ENCODE measurements at regions not wholly inside any gene's neighbourhood (a gene's known extent, or its start where the extent isn't known, plus 50 kb on each side); places are given as distances from the start of the nearest gene placed in this dataset.
"Not testable (repeated sequence)": the region's sequence is repeated elsewhere in the genome, so short reads cannot be mapped to it uniquely, and the experiment has no call there.

- Mint-ChIP-seq H3K27me3 (no peaks in the 10 kb centered on the region), H3K4me3 (no peak overlapping the region), H3K27ac (no peak overlapping the region), H3K9me3 (peaks cover 3% of the 10 kb centered on the region), H3K36me3 (no peaks in the 10 kb centered on the region), H3K4me1 (no peaks in the 10 kb centered on the region)
- ATAC-seq (ENCODE audit: low read depth) (no peak), DNase-seq (ENCODE audit: low spot score in 2 of 2) (no peak)
Observed at GRCh38 chr6:21729431-21729830, 135.9 kb downstream of the SOX4 start.

- Mint-ChIP-seq H3K36me3 (no peaks in the 10 kb centered on the region), H3K9me3 (peaks cover 3% of the 10 kb centered on the region), H3K4me3 (no peak overlapping the region), H3K4me1 (no peaks in the 10 kb centered on the region), H3K27me3 (no peaks in the 10 kb centered on the region), H3K27ac (no peak overlapping the region)
- no peak for DNase-seq (ENCODE audit: low spot score in 2 of 2)
- no peak for ATAC-seq (ENCODE audit: low read depth)
Observed at GRCh38 chr6:21730533-21730932, 137.0 kb downstream of the SOX4 start.

DNA sequence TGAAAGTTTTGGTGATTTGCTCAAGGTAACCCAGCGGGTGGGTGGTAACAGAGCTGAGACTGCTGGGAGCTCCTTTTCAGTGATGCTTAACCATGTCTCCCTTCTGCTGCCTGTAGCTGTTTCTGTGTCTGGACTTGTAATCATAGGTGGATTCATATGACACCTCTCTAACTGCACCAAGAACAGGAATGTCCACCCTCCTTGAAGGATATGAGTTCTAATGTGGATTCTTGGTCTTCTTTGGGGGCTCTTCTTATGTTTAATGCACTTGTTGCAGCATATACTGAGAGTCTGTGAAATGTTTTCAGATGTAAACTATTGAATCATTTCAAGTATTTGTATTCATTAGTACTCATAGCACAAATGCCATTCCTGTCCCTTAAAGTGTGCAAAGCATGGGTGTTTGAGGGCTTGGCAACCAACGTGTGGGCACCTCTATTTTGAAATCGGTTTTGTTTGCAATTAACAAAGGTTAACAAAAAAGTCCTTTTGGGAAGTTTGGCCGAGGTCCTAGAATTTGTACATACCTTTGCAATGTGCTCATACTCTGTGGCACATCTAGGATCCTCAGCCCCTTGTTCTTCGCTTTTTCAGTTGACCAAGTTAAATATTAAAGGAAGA lies 138.0 kb downstream of the SOX4 start:
- H3K27ac Mint-ChIP-seq = no peak overlapping the region
- no peak overlapping the region for H3K4me3 Mint-ChIP-seq
- no peaks in the 10 kb centered on the region for H3K36me3 Mint-ChIP-seq
- no peaks in the 10 kb centered on the region for H3K4me1 Mint-ChIP-seq
- H3K27me3 Mint-ChIP-seq = no peaks in the 10 kb centered on the region
- peaks cover 3% of the 10 kb centered on the region for H3K9me3 Mint-ChIP-seq
- no peak for DNase-seq (ENCODE audit: low spot score in 2 of 2)
- no peak for ATAC-seq (ENCODE audit: low read depth)

GRCh38 chr6:21732032-21732730 lies 138.6 kb downstream of the SOX4 start:
- not testable (repeated sequence) for H3K27ac Mint-ChIP-seq; H3K4me1 Mint-ChIP-seq; DNase-seq (ENCODE audit: low spot score in 2 of 2); H3K36me3 Mint-ChIP-seq; H3K4me3 Mint-ChIP-seq; ATAC-seq (ENCODE audit: low read depth); H3K9me3 Mint-ChIP-seq; H3K27me3 Mint-ChIP-seq

DNA sequence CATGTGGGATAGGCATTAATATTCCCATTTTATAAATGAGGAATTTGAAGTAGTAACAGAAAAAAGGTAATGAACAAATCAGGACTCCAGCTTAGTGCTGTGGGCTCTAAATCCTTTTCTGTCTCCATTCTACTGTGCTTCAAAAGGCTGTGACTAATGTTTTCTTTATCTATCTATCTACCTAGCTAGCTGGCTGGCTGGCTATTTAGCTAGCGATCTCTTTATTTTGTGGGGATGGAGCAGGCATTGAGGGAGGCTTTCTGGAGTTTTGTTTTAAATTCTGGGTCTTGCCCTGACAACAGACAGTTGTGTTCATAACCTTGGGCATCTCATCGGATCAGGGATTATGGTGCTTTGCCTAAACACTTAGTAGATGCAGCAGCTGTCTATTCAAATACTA lies 139.2 kb downstream of the SOX4 start:
- Mint-ChIP-seq H3K9me3 (peaks cover 3% of the 10 kb centered on the region), H3K4me3 (no peak overlapping the region), H3K36me3 (no peaks in the 10 kb centered on the region), H3K4me1 (no peaks in the 10 kb centered on the region), H3K27ac (no peak overlapping the region), H3K27me3 (peaks cover 2% of the 10 kb centered on the region)
- no peak for ATAC-seq (ENCODE audit: low read depth)
- no peak for DNase-seq (ENCODE audit: low spot score in 2 of 2)

DNA sequence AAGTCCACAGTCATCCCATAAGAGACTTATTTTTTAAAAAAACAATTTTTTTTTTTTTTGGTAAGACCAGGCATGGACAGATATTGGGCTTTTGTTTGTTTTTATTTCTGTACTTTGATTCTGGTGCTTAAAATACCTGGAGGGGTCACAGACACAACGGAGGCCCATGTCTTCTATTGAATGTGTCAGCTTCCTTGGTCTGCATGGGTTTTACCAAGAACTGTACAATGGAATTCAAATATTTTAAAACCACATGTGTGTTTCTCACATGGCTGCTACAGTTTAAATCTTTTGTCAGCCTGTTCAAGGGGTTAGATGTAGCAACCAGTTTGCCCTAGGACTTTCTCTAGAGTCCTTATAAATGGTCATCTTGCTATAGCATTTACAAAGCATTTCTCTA lies 139.8 kb downstream of the SOX4 start:
- H3K27me3 Mint-ChIP-seq = peaks cover 2% of the 10 kb centered on the region
- H3K4me1 Mint-ChIP-seq = no peaks in the 10 kb centered on the region
- no peaks in the 10 kb centered on the region for H3K36me3 Mint-ChIP-seq
- no peak overlapping the region for H3K27ac Mint-ChIP-seq
- H3K9me3 Mint-ChIP-seq = peaks cover 3% of the 10 kb centered on the region
- DNase-seq (ENCODE audit: low spot score in 2 of 2) (no peak), ATAC-seq (ENCODE audit: low read depth) (no peak)
- H3K4me3 Mint-ChIP-seq = no peak overlapping the region

DNA sequence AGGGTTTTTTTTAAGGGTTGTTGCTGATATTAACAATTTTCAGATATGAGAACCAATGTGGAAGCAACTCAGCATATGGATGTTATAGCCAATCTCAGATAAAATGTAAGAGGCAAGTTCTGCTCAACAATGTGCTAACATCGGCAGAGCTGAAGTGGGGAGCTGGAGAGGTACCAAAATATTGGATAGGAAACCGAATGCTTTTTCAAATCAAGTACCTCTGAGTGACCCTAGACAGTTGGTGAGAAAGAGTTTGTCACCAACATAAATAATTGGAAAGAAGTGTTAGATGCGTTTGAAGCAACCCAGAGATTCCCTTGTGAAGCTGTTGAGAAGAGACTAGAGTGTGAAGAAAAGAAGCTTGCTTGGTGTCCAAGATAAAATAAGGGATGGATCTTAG lies 140.7 kb downstream of the SOX4 start:
- Mint-ChIP-seq H3K36me3 (no peaks in the 10 kb centered on the region), H3K9me3 (peaks cover 3% of the 10 kb centered on the region), H3K4me1 (no peaks in the 10 kb centered on the region), H3K27ac (no peak overlapping the region), H3K27me3 (peaks cover 2% of the 10 kb centered on the region), H3K4me3 (no peak overlapping the region)
- no peak for DNase-seq (ENCODE audit: low spot score in 2 of 2)
- no peak for ATAC-seq (ENCODE audit: low read depth)

GRCh38 chr6:21738180-21739094 lies 144.9 kb downstream of the SOX4 start:
- Mint-ChIP-seq H3K27ac (no peak overlapping the region), H3K27me3 (peaks cover 4% of the 10 kb centered on the region), H3K4me3 (no peak overlapping the region), H3K9me3 (no peaks in the 10 kb centered on the region), H3K36me3 (no peaks in the 10 kb centered on the region), H3K4me1 (no peaks in the 10 kb centered on the region)
- no peak for ATAC-seq (ENCODE audit: low read depth)
- no peak for DNase-seq (ENCODE audit: low spot score in 2 of 2)

DNA sequence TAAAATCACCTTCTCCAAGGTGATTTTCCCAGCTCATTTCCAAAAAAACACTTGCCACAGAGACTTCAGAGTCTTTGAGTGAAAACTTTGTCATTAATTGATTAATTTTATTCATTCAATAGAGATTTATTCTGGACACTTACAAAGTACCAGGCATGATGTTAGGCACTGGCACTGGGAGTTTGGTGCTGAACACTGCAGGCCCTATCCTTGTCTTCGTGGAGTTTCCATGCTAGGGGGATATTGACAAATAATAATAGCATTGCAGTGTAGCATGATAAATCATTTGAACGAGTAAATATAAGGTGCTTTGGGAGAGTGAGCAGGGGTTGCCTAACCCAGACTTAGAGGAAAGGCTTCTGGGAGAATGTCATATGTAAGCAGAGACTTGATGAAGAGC lies 145.7 kb downstream of the SOX4 start:
- H3K27me3 Mint-ChIP-seq = peaks cover 4% of the 10 kb centered on the region
- no peaks in the 10 kb centered on the region for H3K9me3 Mint-ChIP-seq
- no peaks in the 10 kb centered on the region for H3K4me1 Mint-ChIP-seq
- no peaks in the 10 kb centered on the region for H3K36me3 Mint-ChIP-seq
- H3K4me3 Mint-ChIP-seq = no peak overlapping the region
- DNase-seq (ENCODE audit: low spot score in 2 of 2) = no peak
- no peak overlapping the region for H3K27ac Mint-ChIP-seq
- no peak for ATAC-seq (ENCODE audit: low read depth)

DNA sequence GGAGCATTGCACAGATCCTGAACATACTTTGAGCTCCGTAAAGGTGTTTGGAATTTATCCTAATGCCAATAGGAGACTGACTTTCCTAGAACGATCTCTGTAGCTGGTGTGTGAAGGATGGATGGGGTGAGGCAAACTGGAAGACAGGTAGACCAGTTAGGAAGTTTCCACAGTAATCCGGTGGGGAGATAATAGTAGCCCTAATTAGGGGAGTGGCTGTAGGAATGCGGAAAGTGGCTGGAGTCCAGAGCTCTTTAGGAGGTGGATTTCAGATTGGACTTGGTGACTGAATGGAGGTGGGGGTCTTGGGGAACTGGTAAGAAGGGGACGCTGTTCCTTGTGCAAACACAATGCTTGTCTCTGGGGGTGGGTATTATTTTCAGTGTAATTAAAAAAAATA lies 146.3 kb downstream of the SOX4 start:
- no peak for ATAC-seq (ENCODE audit: low read depth)
- H3K4me1 Mint-ChIP-seq = no peaks in the 10 kb centered on the region
- no peaks in the 10 kb centered on the region for H3K36me3 Mint-ChIP-seq
- no peak overlapping the region for H3K27ac Mint-ChIP-seq
- H3K4me3 Mint-ChIP-seq = no peak overlapping the region
- H3K27me3 Mint-ChIP-seq = peaks cover 4% of the 10 kb centered on the region
- no peaks in the 10 kb centered on the region for H3K9me3 Mint-ChIP-seq
- DNase-seq (ENCODE audit: low spot score in 2 of 2) = no peak

GRCh38 chr6:21740376-21741124 lies 147.0 kb downstream of the SOX4 start:
- Mint-ChIP-seq H3K36me3 (no peaks in the 10 kb centered on the region), H3K27me3 (peaks cover 4% of the 10 kb centered on the region), H3K4me3 (no peak overlapping the region), H3K27ac (no peak overlapping the region), H3K4me1 (no peaks in the 10 kb centered on the region), H3K9me3 (no peaks in the 10 kb centered on the region)
- ATAC-seq (ENCODE audit: low read depth) = no peak
- DNase-seq (ENCODE audit: low spot score in 2 of 2) = no peak

DNA sequence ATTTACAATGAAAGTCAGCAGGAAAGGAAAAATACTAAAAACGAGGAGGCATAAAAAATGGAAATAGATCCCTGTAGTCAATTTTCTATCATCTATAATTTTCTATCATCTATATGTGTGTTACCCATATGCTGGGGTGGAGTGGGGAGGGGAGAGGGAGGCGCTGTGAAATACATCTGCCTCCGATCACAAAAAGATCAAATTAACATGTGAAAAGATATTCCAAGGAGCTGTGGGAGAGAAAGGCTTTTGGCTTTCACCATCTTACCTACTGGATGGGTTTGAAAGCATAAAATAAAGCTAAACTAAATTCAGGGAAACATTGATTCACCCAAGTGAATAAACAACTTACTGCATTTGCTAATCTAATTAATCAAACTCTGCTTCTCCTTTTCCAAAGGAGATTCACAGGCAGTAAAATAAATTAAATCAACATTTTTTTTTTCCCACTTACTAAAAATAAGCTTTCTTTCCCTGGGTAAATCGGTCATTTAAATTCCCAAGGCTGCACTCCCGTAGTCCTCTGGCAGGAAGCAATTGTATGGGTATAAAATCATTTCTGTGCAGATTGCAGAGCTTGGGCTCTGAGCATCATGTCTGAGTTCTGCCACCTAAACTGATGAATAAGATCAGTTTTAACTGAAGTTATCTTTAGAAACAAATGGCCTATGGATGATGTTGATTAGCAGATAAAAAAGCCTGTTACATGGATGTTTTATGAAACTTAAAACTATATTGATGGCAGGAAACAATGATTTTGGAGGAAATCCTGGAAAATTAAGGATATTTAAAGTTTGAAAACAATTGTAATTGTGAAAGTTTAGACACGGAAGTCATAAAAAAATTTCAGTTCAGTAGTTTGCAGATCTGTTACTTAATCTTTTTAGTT lies 147.9 kb downstream of the SOX4 start:
- ATAC-seq (ENCODE audit: low read depth) = no peak
- Mint-ChIP-seq H3K27me3 (peaks cover 4% of the 10 kb centered on the region), H3K36me3 (no peaks in the 10 kb centered on the region), H3K9me3 (no peaks in the 10 kb centered on the region), H3K27ac (no peak overlapping the region), H3K4me3 (no peak overlapping the region), H3K4me1 (no peaks in the 10 kb centered on the region)
- no peak for DNase-seq (ENCODE audit: low spot score in 2 of 2)

- H3K9me3 Mint-ChIP-seq = no peaks in the 10 kb centered on the region
- no peak overlapping the region for H3K27ac Mint-ChIP-seq
- DNase-seq (ENCODE audit: low spot score in 2 of 2) (no peak), ATAC-seq (ENCODE audit: low read depth) (no peak)
- peaks cover 2% of the 10 kb centered on the region for H3K27me3 Mint-ChIP-seq
- no peak overlapping the region for H3K4me3 Mint-ChIP-seq
- H3K36me3 Mint-ChIP-seq = no peaks in the 10 kb centered on the region
- no peaks in the 10 kb centered on the region for H3K4me1 Mint-ChIP-seq
Observed at GRCh38 chr6:21742238-21742660, 148.7 kb downstream of the SOX4 start.

Data from memory B cell (primary cell).